ENCODE measurements at regions not wholly inside any gene's neighbourhood (a gene's known extent, or its start where the extent isn't known, plus 50 kb on each side); places are given as distances from the start of the nearest gene placed in this dataset.

DNA sequence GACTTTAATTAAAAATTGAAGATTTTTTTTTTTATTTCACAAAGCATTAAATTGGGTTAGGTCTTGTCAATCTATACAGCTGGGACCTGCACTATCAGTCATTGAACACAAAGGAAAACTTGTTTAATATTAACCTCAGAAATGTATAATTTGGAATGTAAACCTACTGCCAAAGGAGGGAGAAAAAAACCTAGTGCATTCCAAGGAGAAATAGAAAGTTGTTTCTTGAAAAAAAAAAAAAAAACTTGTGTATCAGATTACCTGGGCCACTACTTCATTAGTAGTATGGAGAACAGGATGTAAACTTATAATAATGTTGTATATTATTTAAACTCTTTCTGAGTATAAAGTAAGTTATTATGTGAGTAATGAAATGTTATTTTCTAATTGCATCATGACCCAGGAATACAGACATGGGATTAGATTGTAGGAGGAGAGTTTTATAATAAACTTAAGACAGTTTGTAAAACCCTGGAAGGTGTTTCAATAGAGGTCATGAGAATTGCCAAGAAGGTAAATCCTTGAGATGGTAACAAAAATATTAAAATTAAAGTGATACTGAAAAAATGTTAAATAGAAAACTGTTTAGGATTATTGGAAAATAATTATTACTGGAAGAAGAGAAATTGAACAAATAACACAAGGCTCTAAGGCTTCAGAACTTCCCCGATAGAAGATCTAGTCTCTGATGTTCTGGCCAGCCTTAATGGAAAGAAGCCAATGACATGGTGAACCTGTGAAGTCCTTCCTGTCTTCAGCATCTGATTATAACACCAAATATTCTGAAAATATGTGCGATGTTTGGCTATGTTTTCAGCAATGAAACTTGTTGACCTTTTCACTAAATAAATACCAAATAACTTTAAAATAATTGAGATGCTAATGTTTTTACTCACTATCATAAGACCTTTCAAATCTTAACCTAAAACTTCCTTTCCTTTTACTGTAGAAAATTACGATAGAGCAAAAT, 412.8 kb upstream of the LYPLAL1 start:
- Histone ChIP-seq H3K27me3 (replicated peaks in 1 of 4; ENCODE audit: control insufficient read depth in 3 of 4, extremely low read depth in 1 of 4, insufficient read depth in 3 of 4, low read length in 3 of 4) (no peaks in the 10 kb centered on the region), H3K79me2 (ENCODE audit: control insufficient read depth in 1 of 2, insufficient read depth in 2 of 2, low read length in 2 of 2) (no peaks in the 10 kb centered on the region), H2BK5ac (ENCODE audit: low read depth, low read length) (no peak overlapping the region), H4K91ac (replicated peaks; ENCODE audit: insufficient read length, low read length) (no peak overlapping the region), H3K18ac (ENCODE audit: extremely low read depth, low read length) (no peak overlapping the region), H4K20me1 (replicated peaks in 1 of 2; ENCODE audit: control insufficient read depth in 1 of 2, insufficient read depth in 2 of 2, low read length in 2 of 2) (no peaks in the 10 kb centered on the region), H4K8ac (ENCODE audit: extremely low read depth, insufficient read depth, low read length) (no peak overlapping the region), H2AFZ (ENCODE audit: low read length) (no peak overlapping the region), H3K36me3 (ENCODE audit: control insufficient read depth in 2 of 4, insufficient read depth in 4 of 4, low read length in 3 of 4) (no peaks in the 10 kb centered on the region), H3K4ac (replicated peaks; ENCODE audit: insufficient read length, low read depth, low read length) (no peak overlapping the region), H3K14ac (ENCODE audit: insufficient read length) (no peak overlapping the region), H3K9me3 (ENCODE audit: insufficient read depth in 2 of 2, low read depth in 1 of 2, low read length in 1 of 2) (no peaks in the 10 kb centered on the region), H3K23me2 (ENCODE audit: low read depth, low read length) (no peaks in the 10 kb centered on the region), H3K27ac (ENCODE audit: low read depth, low read length) (no peak overlapping the region), H3K9ac (replicated peaks in 1 of 4; ENCODE audit: extremely low read depth in 1 of 4, low read depth in 3 of 4, low read length in 3 of 4) (no peak overlapping the region), H2BK15ac (ENCODE audit: low read length) (no peak overlapping the region), H2BK120ac (replicated peaks; ENCODE audit: low read depth, low read length) (no peak overlapping the region), H3K4me1 (replicated peaks in 1 of 4; ENCODE audit: control insufficient read depth in 3 of 4, insufficient read depth in 4 of 4, low read length in 3 of 4) (no peaks in the 10 kb centered on the region), H3K4me3 (ENCODE audit: extremely low read depth in 1 of 4, insufficient read depth in 2 of 4, low read depth in 3 of 4, low read length in 4 of 4) (no peak overlapping the region), H3K23ac (ENCODE audit: insufficient read length) (no peak overlapping the region), H3K79me1 (ENCODE audit: low read depth, low read length) (no peaks in the 10 kb centered on the region), H3K4me2 (ENCODE audit: insufficient read depth in 1 of 2, low read depth in 2 of 2, low read length in 2 of 2) (no peak overlapping the region), H4K5ac (ENCODE audit: insufficient read length, low read depth, low read length) (no peak overlapping the region), H2AK5ac (ENCODE audit: low read depth, low read length) (no peak overlapping the region), H2BK20ac (ENCODE audit: low read length) (no peak overlapping the region), H3K56ac (replicated peaks; ENCODE audit: insufficient read length, low read depth, low read length) (no peak overlapping the region), H2BK12ac (ENCODE audit: low read depth, low read length) (no peak overlapping the region)
- CTCF ChIA-PET (ENCODE audit: partially characterized antibody), result no interaction called here
- POLR2A ChIA-PET (ENCODE audit: partially characterized antibody), result no interaction called here
- 96% methylated on average over 3 of the region's 3 CpGs; no CpG with 5 or more reads in 1 of the 2 experiments for WGBS, 2 experiments (ENCODE audit: extremely low coverage in 1 of 2, insufficient coverage in 1 of 2, insufficient read length in 1 of 2, insufficient replicate concordance in 2 of 2, low coverage in 1 of 2, low lambda C conversion rate in 2 of 2, missing lambda C conversion rate in 1 of 2)
- FAIRE-seq (no peak), DNase-seq (ENCODE audit: low read depth in 1 of 2, low spot score in 2 of 2) (no peak)
- no peak for TF ChIP-seq KDM1A (IDR thresholded peaks at IDR 0.05; ENCODE audit: borderline replicate concordance, low read length)
- TF ChIP-seq ASH2L (IDR thresholded peaks at IDR 0.05; ENCODE audit: low read length), result no peak
- no peak for TF ChIP-seq CEBPB (IDR thresholded peaks at IDR 0.05; ENCODE audit: low read depth, low read length)
- TF ChIP-seq, protein P1, sequence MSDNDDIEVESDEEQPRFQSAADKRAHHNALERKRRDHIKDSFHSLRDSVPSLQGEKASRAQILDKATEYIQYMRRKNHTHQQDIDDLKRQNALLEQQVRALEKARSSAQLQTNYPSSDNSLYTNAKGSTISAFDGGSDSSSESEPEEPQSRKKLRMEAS (IDR thresholded peaks at IDR 0.05), result no peak
- TF ChIP-seq POLR2A (IDR thresholded peaks at IDR 0.05; ENCODE audit: control extremely low read depth in 1 of 2, low read depth in 2 of 2, low read length in 2 of 2), result no peak
- no peak for TF ChIP-seq SIRT6 (IDR thresholded peaks at IDR 0.05; ENCODE audit: low read length)
- TF ChIP-seq TAF1 (IDR thresholded peaks at IDR 0.05; ENCODE audit: low read depth, low read length), result no peak
- no peak for TF ChIP-seq YY1 (IDR thresholded peaks at IDR 0.05; ENCODE audit: low read depth, low read length)
- no peak for TF ChIP-seq BACH1 (IDR thresholded peaks at IDR 0.05; ENCODE audit: low read length)
- no peak for TF ChIP-seq KDM4A (IDR thresholded peaks at IDR 0.05; ENCODE audit: low read depth, low read length, severe bottlenecking)
- TF ChIP-seq SUZ12 (IDR thresholded peaks at IDR 0.05; ENCODE audit: low read length), result no peak
